ENCODE measurements at regions not wholly inside any gene's neighbourhood (a gene's known extent, or its start where the extent isn't known, plus 50 kb on each side); places are given as distances from the start of the nearest gene placed in this dataset.

- Histone ChIP-seq H3K27me3 (no peaks in the 10 kb centered on the region), H3K36me3 (no peaks in the 10 kb centered on the region), H3K4me3 (no peak overlapping the region), H3K9me3 (no peaks in the 10 kb centered on the region), H3K27ac (no peak overlapping the region), H3K4me1 (no peaks in the 10 kb centered on the region)
- TF ChIP-seq POLR2A (IDR thresholded peaks at IDR 0.05): no peak
- no peak for TF ChIP-seq EP300 (IDR thresholded peaks at IDR 0.05)
- TF ChIP-seq CTCF (IDR thresholded peaks at IDR 0.05): no peak
- no peak for TF ChIP-seq POLR2AphosphoS5 (IDR thresholded peaks at IDR 0.05)
- 74 to 78% methylated on average over 4 to 6 of the region's 6 CpGs for WGBS, 2 donors
- ATAC-seq (ENCODE audit: low FRiP score in 2 of 2): no peak
- peak in 1 of 2 donors; percentile 17 for DNase-seq
Measured at GRCh38 chr2:608297-608696, 68.9 kb downstream of the TMEM18 start.

GRCh38 chr2:607709-608108 lies 69.5 kb downstream of the TMEM18 start:
- TF ChIP-seq EP300 (IDR thresholded peaks at IDR 0.05) (no peak), POLR2AphosphoS5 (IDR thresholded peaks at IDR 0.05) (no peak), POLR2A (IDR thresholded peaks at IDR 0.05) (no peak), CTCF (IDR thresholded peaks at IDR 0.05) (no peak)
- Histone ChIP-seq H3K4me1 (no peaks in the 10 kb centered on the region), H3K4me3 (no peak overlapping the region), H3K27me3 (no peaks in the 10 kb centered on the region), H3K9me3 (no peaks in the 10 kb centered on the region), H3K36me3 (no peaks in the 10 kb centered on the region), H3K27ac (no peak overlapping the region)
- ATAC-seq (ENCODE audit: low FRiP score in 2 of 2) (no peak), DNase-seq (no peak)
- WGBS, 2 donors: 70 to 71% methylated on average over 4 of the region's 4 CpGs

- TF ChIP-seq EP300 (IDR thresholded peaks at IDR 0.05) (no peak), CTCF (IDR thresholded peaks at IDR 0.05) (no peak), POLR2A (IDR thresholded peaks at IDR 0.05) (no peak), POLR2AphosphoS5 (IDR thresholded peaks at IDR 0.05) (no peak)
- Histone ChIP-seq H3K27me3 (no peaks in the 10 kb centered on the region), H3K36me3 (no peaks in the 10 kb centered on the region), H3K4me1 (no peaks in the 10 kb centered on the region), H3K4me3 (no peak overlapping the region), H3K27ac (no peak overlapping the region), H3K9me3 (no peaks in the 10 kb centered on the region)
- WGBS, 2 donors: 82 to 84% methylated on average over 9 of the region's 9 CpGs
- DNase-seq: peak in 1 of 2 donors; percentile 10
- ATAC-seq (ENCODE audit: low FRiP score in 2 of 2): no peak
Measured at GRCh38 chr2:607172-607571, 70.0 kb downstream of the TMEM18 start.

- Histone ChIP-seq H3K9me3 (no peaks in the 10 kb centered on the region), H3K4me3 (no peak overlapping the region), H3K36me3 (no peaks in the 10 kb centered on the region), H3K27ac (no peak overlapping the region), H3K4me1 (no peaks in the 10 kb centered on the region), H3K27me3 (no peaks in the 10 kb centered on the region)
- TF ChIP-seq POLR2A (IDR thresholded peaks at IDR 0.05) (no peak), EP300 (IDR thresholded peaks at IDR 0.05) (no peak), POLR2AphosphoS5 (IDR thresholded peaks at IDR 0.05) (no peak), CTCF (IDR thresholded peaks at IDR 0.05) (no peak)
- DNase-seq (peak; percentile 7 to 72), ATAC-seq (ENCODE audit: low FRiP score in 2 of 2) (no peak)
- WGBS, 2 donors: 79 to 87% methylated on average over 16 to 23 of the region's 24 CpGs
Measured at GRCh38 chr2:605674-606608, 71.3 kb downstream of the TMEM18 start.

Measured in upper lobe of left lung (tissue), 6 donors.